ENCODE measurements at regions not wholly inside any gene's neighbourhood (a gene's known extent, or its start where the extent isn't known, plus 50 kb on each side); places are given as distances from the start of the nearest gene placed in this dataset.

DNA sequence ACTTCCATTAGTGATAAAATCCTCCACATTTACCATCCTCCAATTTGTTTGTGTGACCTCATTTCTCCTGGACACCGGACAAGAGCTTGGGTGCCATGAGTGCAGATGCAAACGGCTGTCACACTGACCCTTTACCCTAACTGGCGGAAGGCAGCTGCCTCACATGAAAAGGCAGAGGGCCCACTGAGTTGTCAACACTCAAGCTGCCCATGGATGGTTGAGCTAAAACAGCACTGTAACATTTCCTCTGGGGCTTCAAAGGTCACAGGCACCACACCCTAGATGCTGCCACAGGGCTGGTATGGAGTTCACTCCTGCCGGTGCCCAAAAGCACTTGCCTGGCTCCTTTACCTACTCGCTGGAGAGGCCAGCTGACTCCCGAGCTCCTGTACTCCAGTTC, 653.4 kb downstream of the KCNT2 start:
- no peaks in the 10 kb centered on the region for H3K36me3 ChIP-seq (replicated peaks; ENCODE audit: insufficient read depth, low read depth)
- H2AFZ ChIP-seq = no peak overlapping the region
- H3K4me3 ChIP-seq = no peak overlapping the region
- no peak for DNase-seq (ENCODE audit: low spot score)
- no peaks in the 10 kb centered on the region for H4K20me1 ChIP-seq (ENCODE audit: insufficient read depth, poor library complexity, severe bottlenecking)
- H3K9me3 ChIP-seq (ENCODE audit: low read depth) = no peaks in the 10 kb centered on the region
- no peak overlapping the region for H3K4me2 ChIP-seq
- 83% methylated on average over 6 of the region's 6 CpGs for WGBS (ENCODE audit: low lambda C conversion rate, missing lambda C conversion rate)
- TF ChIP-seq EZH2 (IDR thresholded peaks at IDR 0.05; ENCODE audit: borderline replicate concordance) = no peak
- TF ChIP-seq EZH2phosphoT487 (IDR thresholded peaks at IDR 0.05; ENCODE audit: low read depth, severe bottlenecking, unreplicated experiment) = no peak
- TF ChIP-seq CTCF (IDR thresholded peaks at IDR 0.05; ENCODE audit: poor library complexity) = no peak
- H3K27ac ChIP-seq = no peak overlapping the region
- no peaks in the 10 kb centered on the region for H3K4me1 ChIP-seq (ENCODE audit: insufficient read depth)
- no peaks in the 10 kb centered on the region for H3K27me3 ChIP-seq
- H3K9me2 ChIP-seq (replicated peaks; ENCODE audit: insufficient read depth) = no peaks in the 10 kb centered on the region
- no peaks in the 10 kb centered on the region for H3K79me2 ChIP-seq

- Histone ChIP-seq H2AFZ (no peak overlapping the region), H3K36me3 (replicated peaks; ENCODE audit: insufficient read depth, low read depth) (no peaks in the 10 kb centered on the region), H3K27ac (no peak overlapping the region), H3K4me1 (ENCODE audit: insufficient read depth) (no peaks in the 10 kb centered on the region), H4K20me1 (ENCODE audit: insufficient read depth, poor library complexity, severe bottlenecking) (no peaks in the 10 kb centered on the region), H3K27me3 (no peaks in the 10 kb centered on the region), H3K4me3 (no peak overlapping the region), H3K79me2 (no peaks in the 10 kb centered on the region), H3K4me2 (no peak overlapping the region), H3K9me3 (ENCODE audit: low read depth) (no peaks in the 10 kb centered on the region), H3K9me2 (replicated peaks; ENCODE audit: insufficient read depth) (no peaks in the 10 kb centered on the region)
- no peak for TF ChIP-seq EZH2 (IDR thresholded peaks at IDR 0.05; ENCODE audit: borderline replicate concordance)
- TF ChIP-seq EZH2phosphoT487 (IDR thresholded peaks at IDR 0.05; ENCODE audit: low read depth, severe bottlenecking, unreplicated experiment) = no peak
- no peak for TF ChIP-seq CTCF (IDR thresholded peaks at IDR 0.05; ENCODE audit: poor library complexity)
- DNase-seq (ENCODE audit: low spot score) = no peak
- 65% methylated on average over 2 of the region's 2 CpGs for WGBS (ENCODE audit: low lambda C conversion rate, missing lambda C conversion rate)
Measured at GRCh38 chr1:195951313-195951712, 656.9 kb downstream of the KCNT2 start.

DNA sequence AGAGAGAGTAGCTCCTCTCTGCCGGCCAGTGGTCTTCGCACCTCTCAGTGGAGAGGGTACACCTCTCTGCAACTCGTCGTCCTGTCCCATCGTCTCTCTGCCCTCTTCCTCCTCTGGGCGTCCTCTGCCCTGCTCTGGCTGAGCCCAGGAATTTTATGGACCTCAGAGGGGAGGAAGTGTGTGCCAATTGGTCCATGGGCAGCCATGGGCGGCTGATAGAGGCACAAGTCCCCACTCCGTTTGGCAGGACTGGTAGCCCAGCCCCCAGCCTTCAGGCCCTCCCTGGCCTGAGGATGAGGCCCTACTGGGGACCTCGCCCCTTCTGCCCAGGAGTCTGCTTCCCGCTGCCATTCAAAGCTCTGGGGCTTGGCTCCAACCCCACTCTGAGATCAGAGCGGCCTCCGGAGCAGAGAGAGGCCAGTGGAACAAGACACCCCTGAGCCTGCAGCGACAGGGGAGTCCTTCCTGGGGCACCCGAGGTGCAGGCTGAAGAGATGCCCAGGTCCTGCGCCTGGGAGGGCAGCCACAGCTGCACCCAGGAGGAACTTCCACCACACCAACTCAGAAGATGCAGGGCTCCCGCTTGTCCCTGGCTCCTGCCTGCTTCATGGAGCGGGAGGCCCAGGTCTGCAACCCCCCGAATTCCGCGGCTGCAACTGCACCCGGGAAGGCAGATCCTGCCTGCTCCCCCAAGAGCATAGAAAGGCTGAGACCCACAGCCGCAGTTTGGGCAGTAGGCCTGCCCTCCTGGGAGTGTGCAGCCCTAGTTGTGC, 659.9 kb downstream of the KCNT2 start:
- DNase-seq (ENCODE audit: low spot score) = no peak
- 90% methylated on average over 22 of the region's 22 CpGs for WGBS (ENCODE audit: low lambda C conversion rate, missing lambda C conversion rate)
- TF ChIP-seq EZH2phosphoT487 (IDR thresholded peaks at IDR 0.05; ENCODE audit: low read depth, severe bottlenecking, unreplicated experiment) (no peak), EZH2 (IDR thresholded peaks at IDR 0.05; ENCODE audit: borderline replicate concordance) (no peak), CTCF (IDR thresholded peaks at IDR 0.05; ENCODE audit: poor library complexity) (no peak)

More for the DNA sequence above, 659.9 kb downstream of the KCNT2 start:
- Histone ChIP-seq H4K20me1 (ENCODE audit: insufficient read depth, poor library complexity, severe bottlenecking) (no peaks in the 10 kb centered on the region), H3K79me2 (no peaks in the 10 kb centered on the region), H3K9me3 (ENCODE audit: low read depth) (no peaks in the 10 kb centered on the region), H3K4me3 (no peak overlapping the region), H3K4me2 (no peak overlapping the region), H3K4me1 (ENCODE audit: insufficient read depth) (no peaks in the 10 kb centered on the region), H3K36me3 (replicated peaks; ENCODE audit: insufficient read depth, low read depth) (no peaks in the 10 kb centered on the region), H2AFZ (no peak overlapping the region), H3K27ac (no peak overlapping the region), H3K27me3 (no peaks in the 10 kb centered on the region), H3K9me2 (replicated peaks; ENCODE audit: insufficient read depth) (no peaks in the 10 kb centered on the region)
